ENCODE measurements at regions not wholly inside any gene's neighbourhood (a gene's known extent, or its start where the extent isn't known, plus 50 kb on each side); places are given as distances from the start of the nearest gene placed in this dataset.

DNA sequence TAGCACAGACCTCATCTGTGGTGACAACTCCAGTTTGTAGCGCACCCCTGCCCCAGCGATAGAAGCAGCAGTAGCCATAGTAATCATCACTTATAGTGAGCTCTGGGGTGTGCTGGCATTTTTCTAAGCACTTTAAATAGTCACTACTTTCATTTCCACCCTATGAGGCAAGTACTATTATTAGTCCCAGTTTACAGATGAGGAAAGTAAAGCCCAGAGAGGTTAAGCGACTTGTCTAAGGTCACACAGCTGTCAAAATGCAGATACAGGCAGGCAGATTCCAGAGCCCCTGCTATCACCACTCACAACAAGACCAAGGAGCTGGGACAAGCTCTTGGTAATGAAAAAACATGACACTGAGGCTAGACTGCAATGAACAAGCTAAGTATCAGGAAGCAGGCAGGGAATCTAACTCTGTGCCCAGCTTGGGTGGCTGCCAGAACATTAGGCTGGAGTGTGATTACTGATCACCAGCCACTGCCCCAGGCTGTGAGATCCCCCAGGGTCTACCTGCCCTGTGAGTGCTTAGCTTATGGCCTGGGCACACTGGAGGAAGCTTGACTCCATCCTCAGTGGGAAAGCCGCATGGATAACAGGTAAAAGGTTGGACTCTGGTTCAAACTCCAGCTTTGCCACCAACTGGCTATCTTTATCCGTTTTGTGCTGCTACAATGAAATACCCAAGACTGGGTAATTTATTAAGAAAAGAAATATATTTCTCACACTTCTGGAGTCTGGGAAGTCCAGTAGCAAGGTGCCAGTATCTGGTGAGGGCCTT lies 561.1 kb downstream of the MN1 start:
- no peaks in the 10 kb centered on the region for H3K4me1 Mint-ChIP-seq (ENCODE audit: low read depth)
- no peak overlapping the region for H3K27ac Mint-ChIP-seq
- intact Hi-C loops (cut with micrococcal nuclease): no loop called here
- no peaks in the 10 kb centered on the region for H3K9me3 Mint-ChIP-seq
- no peak overlapping the region for H3K4me3 Mint-ChIP-seq
- no peak for DNase-seq
- peaks cover 9% of the 10 kb centered on the region for H3K27me3 Mint-ChIP-seq (ENCODE audit: low read depth)
- CTCF ChIA-PET: no interaction called here
- no peaks in the 10 kb centered on the region for H3K36me3 Mint-ChIP-seq (ENCODE audit: low read depth)

DNA sequence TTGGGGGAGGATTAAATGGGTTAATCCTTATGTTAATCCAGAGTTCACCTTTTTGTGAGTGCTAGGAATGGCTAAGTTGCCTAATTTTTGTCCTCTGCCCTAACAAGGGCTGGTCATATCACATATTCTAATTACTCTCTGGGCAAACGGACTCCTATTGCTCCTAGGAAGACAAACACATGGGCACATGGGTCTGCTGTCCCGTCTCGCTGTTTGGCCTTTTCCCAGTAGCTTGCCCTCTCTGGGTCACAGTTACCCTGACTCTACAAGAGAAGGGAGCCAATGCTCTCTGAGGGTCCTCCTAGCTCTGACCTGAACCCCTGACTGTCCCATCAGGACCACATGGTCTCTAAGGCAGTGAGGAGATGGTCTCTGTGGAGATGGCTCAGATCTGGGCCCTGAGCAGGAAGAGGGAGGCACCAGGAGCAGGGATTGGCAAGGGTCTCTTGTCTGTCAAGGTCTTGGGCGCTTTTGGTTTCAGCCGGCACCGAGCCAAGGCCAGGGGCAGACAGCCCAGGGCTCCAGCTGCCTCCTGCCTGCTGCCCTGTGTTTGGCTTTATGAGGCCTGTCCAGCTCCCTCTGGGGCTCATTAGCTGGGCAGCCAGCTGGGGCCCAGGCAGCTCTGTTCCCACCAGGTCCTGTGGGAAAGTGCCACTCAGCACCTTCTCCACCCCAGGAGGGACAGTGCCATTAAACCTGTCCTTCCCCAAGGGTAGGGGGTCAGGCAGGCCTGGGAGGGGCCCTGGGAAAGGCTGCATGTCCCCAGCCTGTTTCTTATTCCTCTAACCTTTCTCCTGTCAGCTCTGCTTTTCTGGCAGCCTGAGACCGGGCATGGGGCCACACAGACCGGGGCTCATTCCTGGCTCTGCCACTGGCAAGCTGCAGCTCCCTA lies 559.9 kb downstream of the MN1 start:
- no peaks in the 10 kb centered on the region for H3K36me3 Mint-ChIP-seq (ENCODE audit: low read depth)
- intact Hi-C loops (cut with micrococcal nuclease): no loop called here
- no peak for DNase-seq
- H3K27ac Mint-ChIP-seq: no peak overlapping the region
- H3K4me3 Mint-ChIP-seq: no peak overlapping the region
- H3K27me3 Mint-ChIP-seq (ENCODE audit: low read depth): peaks cover 9% of the 10 kb centered on the region
- peaks cover 2% of the 10 kb centered on the region for H3K4me1 Mint-ChIP-seq (ENCODE audit: low read depth)
- CTCF ChIA-PET: no interaction called here
- no peaks in the 10 kb centered on the region for H3K9me3 Mint-ChIP-seq

GRCh38 chr22:27242474-27242873 lies 559.1 kb downstream of the MN1 start:
- no peak for DNase-seq
- H3K4me1 Mint-ChIP-seq (ENCODE audit: low read depth): peaks cover 9% of the 10 kb centered on the region
- no peaks in the 10 kb centered on the region for H3K9me3 Mint-ChIP-seq
- H3K27me3 Mint-ChIP-seq (ENCODE audit: low read depth): peaks cover 9% of the 10 kb centered on the region
- no peak overlapping the region for H3K4me3 Mint-ChIP-seq
- H3K36me3 Mint-ChIP-seq (ENCODE audit: low read depth): no peaks in the 10 kb centered on the region
- H3K27ac Mint-ChIP-seq: no peak overlapping the region
- CTCF ChIA-PET: no interaction called here
- intact Hi-C loops (cut with micrococcal nuclease): no loop called here

- peaks cover 9% of the 10 kb centered on the region for H3K27me3 Mint-ChIP-seq (ENCODE audit: low read depth)
- H3K36me3 Mint-ChIP-seq (ENCODE audit: low read depth): no peaks in the 10 kb centered on the region
- H3K9me3 Mint-ChIP-seq: no peaks in the 10 kb centered on the region
- H3K4me1 Mint-ChIP-seq (ENCODE audit: low read depth): peaks cover 15% of the 10 kb centered on the region
- no peak overlapping the region for H3K27ac Mint-ChIP-seq
- no peak overlapping the region for H3K4me3 Mint-ChIP-seq
- CTCF ChIA-PET: no interaction called here
- intact Hi-C loops (cut with micrococcal nuclease): no loop called here
- no peak for DNase-seq
These were observed 558.5 kb downstream of the MN1 start for GRCh38 chr22:27242917-27243589.

GRCh38 chr22:27244328-27244727 lies 557.2 kb downstream of the MN1 start:
- no peak for DNase-seq
- Mint-ChIP-seq H3K27ac (no peak overlapping the region), H3K4me3 (no peak overlapping the region), H3K9me3 (no peaks in the 10 kb centered on the region), H3K4me1 (ENCODE audit: low read depth) (peaks cover 15% of the 10 kb centered on the region), H3K27me3 (ENCODE audit: low read depth) (peaks cover 9% of the 10 kb centered on the region), H3K36me3 (ENCODE audit: low read depth) (no peaks in the 10 kb centered on the region)
- intact Hi-C loops (cut with micrococcal nuclease): no loop called here
- CTCF ChIA-PET: no interaction called here

- no peaks in the 10 kb centered on the region for H3K9me3 Mint-ChIP-seq
- H3K27me3 Mint-ChIP-seq (ENCODE audit: low read depth): peaks cover 4% of the 10 kb centered on the region
- H3K4me3 Mint-ChIP-seq: no peak overlapping the region
- no peaks in the 10 kb centered on the region for H3K36me3 Mint-ChIP-seq (ENCODE audit: low read depth)
- peaks cover 15% of the 10 kb centered on the region for H3K4me1 Mint-ChIP-seq (ENCODE audit: low read depth)
- CTCF ChIA-PET: no interaction called here
- no peak for DNase-seq
- H3K27ac Mint-ChIP-seq: no peak overlapping the region
- intact Hi-C loops (cut with micrococcal nuclease): no loop called here
These were observed 556.5 kb downstream of the MN1 start for GRCh38 chr22:27245056-27245455.

DNA sequence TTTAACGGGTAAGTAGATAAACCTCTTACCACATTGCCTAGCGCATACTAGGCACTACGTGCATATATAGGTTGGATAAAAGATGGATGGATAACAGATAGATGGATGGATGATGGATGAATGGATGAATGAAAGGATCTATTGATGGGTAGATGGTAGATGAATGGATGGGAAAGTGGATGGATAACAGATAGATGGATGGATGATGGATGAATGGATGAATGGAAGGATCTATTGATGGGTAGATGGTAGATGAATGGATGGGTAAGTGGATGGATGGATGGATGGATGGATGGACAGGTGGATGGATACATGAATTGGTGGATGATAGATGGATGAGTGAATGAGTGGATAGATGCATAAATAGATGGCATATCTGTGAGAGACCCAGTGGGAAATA lies 555.0 kb downstream of the MN1 start:
- H3K4me3 Mint-ChIP-seq: no peak overlapping the region
- H3K27me3 Mint-ChIP-seq (ENCODE audit: low read depth): peaks cover 3% of the 10 kb centered on the region
- H3K9me3 Mint-ChIP-seq: no peaks in the 10 kb centered on the region
- peaks cover 15% of the 10 kb centered on the region for H3K4me1 Mint-ChIP-seq (ENCODE audit: low read depth)
- intact Hi-C loops (cut with micrococcal nuclease): no loop called here
- CTCF ChIA-PET: no interaction called here
- H3K36me3 Mint-ChIP-seq (ENCODE audit: low read depth): no peaks in the 10 kb centered on the region
- H3K27ac Mint-ChIP-seq: no peak overlapping the region
- no peak for DNase-seq

- no peaks in the 10 kb centered on the region for H3K36me3 Mint-ChIP-seq (ENCODE audit: low read depth)
- CTCF ChIA-PET: no interaction called here
- intact Hi-C loops (cut with micrococcal nuclease): no loop called here
- no peak overlapping the region for H3K4me3 Mint-ChIP-seq
- H3K27me3 Mint-ChIP-seq (ENCODE audit: low read depth): no peaks in the 10 kb centered on the region
- peak; percentile 16 for DNase-seq
- H3K27ac Mint-ChIP-seq: no peak overlapping the region
- no peaks in the 10 kb centered on the region for H3K9me3 Mint-ChIP-seq
- peaks cover 15% of the 10 kb centered on the region for H3K4me1 Mint-ChIP-seq (ENCODE audit: low read depth)
These were observed 553.7 kb downstream of the MN1 start for GRCh38 chr22:27247701-27248434.

- H3K27ac Mint-ChIP-seq: no peak overlapping the region
These were observed 551.1 kb downstream of the MN1 start for GRCh38 chr22:27250418-27250817.

GRCh38 chr22:27250886-27251285 lies 550.7 kb downstream of the MN1 start:
- CTCF ChIA-PET: no interaction called here
- H3K27me3 Mint-ChIP-seq (ENCODE audit: low read depth): no peaks in the 10 kb centered on the region

More at GRCh38 chr22:27250418-27250817, 551.1 kb downstream of the MN1 start:
- Mint-ChIP-seq H3K4me3 (no peak overlapping the region), H3K9me3 (peaks cover 2% of the 10 kb centered on the region), H3K27me3 (ENCODE audit: low read depth) (no peaks in the 10 kb centered on the region), H3K4me1 (ENCODE audit: low read depth) (peaks cover 15% of the 10 kb centered on the region), H3K36me3 (ENCODE audit: low read depth) (peaks cover 1% of the 10 kb centered on the region)
- intact Hi-C loops (cut with micrococcal nuclease): no loop called here
- no peak for DNase-seq
- CTCF ChIA-PET: no interaction called here

GRCh38 chr22:27251563-27251962 lies 550.0 kb downstream of the MN1 start:
- H3K27me3 Mint-ChIP-seq (ENCODE audit: low read depth): no peaks in the 10 kb centered on the region

More at GRCh38 chr22:27250886-27251285, 550.7 kb downstream of the MN1 start:
- DNase-seq: no peak
- H3K36me3 Mint-ChIP-seq (ENCODE audit: low read depth): peaks cover 4% of the 10 kb centered on the region
- H3K4me3 Mint-ChIP-seq: no peak overlapping the region
- H3K9me3 Mint-ChIP-seq: peaks cover 6% of the 10 kb centered on the region
- peaks cover 15% of the 10 kb centered on the region for H3K4me1 Mint-ChIP-seq (ENCODE audit: low read depth)
- intact Hi-C loops (cut with micrococcal nuclease): no loop called here
- no peak overlapping the region for H3K27ac Mint-ChIP-seq

More at GRCh38 chr22:27251563-27251962, 550.0 kb downstream of the MN1 start:
- H3K4me3 Mint-ChIP-seq: no peak overlapping the region
- intact Hi-C loops (cut with micrococcal nuclease): no loop called here
- DNase-seq: no peak
- H3K36me3 Mint-ChIP-seq (ENCODE audit: low read depth): peaks cover 4% of the 10 kb centered on the region
- CTCF ChIA-PET: no interaction called here
- peaks cover 14% of the 10 kb centered on the region for H3K4me1 Mint-ChIP-seq (ENCODE audit: low read depth)
- H3K27ac Mint-ChIP-seq: no peak overlapping the region
- peaks cover 10% of the 10 kb centered on the region for H3K9me3 Mint-ChIP-seq
